GM10266 (cell line): ENCODE measurements at regions not wholly inside any gene's neighbourhood (a gene's known extent, or its start where the extent isn't known, plus 50 kb on each side); places are given as distances from the start of the nearest gene placed in this dataset.
"Not testable (repeated sequence)": the region's sequence is repeated elsewhere in the genome, so short reads cannot be mapped to it uniquely, and the experiment has no call there.

ENCODE experiments used
- DNase-seq: peaks from one replicate; pipeline ENCODE4 v3.0.0; 2012; ENCODE audit errors: extremely low spot score
- TF ChIP-seq, protein P1 (sequence below): IDR thresholded peaks from 2 replicates; pipeline ENCODE4 v1.5.1; 2012; ENCODE audit warnings: mild to moderate bottlenecking, low read depth; ENCODE audit not compliant: control insufficient read depth, insufficient read depth; ENCODE audit errors: missing control alignments

- DNase-seq: no peak
These were observed 1133.5 kb upstream of the TMPRSS15 start for GRCh38 chr21:19537116-19537515.

DNA sequence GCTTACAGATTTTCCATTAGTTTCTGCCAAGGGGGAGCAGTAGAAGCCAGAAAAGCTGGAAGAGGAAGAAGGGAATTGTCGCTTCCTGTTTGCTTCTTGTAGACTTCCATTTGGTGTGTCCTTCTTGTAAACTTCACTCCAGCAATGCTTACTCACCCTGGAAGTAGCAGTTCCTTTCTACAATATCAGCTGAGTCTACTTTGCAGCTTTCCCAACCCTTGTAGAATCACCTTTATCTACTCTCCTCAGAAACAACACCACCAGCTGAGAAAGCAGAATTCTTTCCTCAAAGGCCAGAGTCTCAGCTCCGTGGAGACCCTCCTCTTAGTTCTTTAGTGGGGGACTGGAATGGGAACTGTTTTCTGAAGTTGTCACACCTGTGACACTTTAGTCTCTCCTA, 1136.7 kb upstream of the TMPRSS15 start:
- no peak for DNase-seq

More at GRCh38 chr21:19537116-19537515, 1133.5 kb upstream of the TMPRSS15 start:
- TF ChIP-seq, protein P1, sequence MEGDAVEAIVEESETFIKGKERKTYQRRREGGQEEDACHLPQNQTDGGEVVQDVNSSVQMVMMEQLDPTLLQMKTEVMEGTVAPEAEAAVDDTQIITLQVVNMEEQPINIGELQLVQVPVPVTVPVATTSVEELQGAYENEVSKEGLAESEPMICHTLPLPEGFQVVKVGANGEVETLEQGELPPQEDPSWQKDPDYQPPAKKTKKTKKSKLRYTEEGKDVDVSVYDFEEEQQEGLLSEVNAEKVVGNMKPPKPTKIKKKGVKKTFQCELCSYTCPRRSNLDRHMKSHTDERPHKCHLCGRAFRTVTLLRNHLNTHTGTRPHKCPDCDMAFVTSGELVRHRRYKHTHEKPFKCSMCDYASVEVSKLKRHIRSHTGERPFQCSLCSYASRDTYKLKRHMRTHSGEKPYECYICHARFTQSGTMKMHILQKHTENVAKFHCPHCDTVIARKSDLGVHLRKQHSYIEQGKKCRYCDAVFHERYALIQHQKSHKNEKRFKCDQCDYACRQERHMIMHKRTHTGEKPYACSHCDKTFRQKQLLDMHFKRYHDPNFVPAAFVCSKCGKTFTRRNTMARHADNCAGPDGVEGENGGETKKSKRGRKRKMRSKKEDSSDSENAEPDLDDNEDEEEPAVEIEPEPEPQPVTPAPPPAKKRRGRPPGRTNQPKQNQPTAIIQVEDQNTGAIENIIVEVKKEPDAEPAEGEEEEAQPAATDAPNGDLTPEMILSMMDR: no peak

GRCh38 chr21:19541602-19542001, 1138.0 kb upstream of the TMPRSS15 start:
- no peak for DNase-seq
- TF ChIP-seq, protein P1: no peak

More for the DNA sequence above, 1136.7 kb upstream of the TMPRSS15 start:
- TF ChIP-seq, protein P1: no peak

GRCh38 chr21:19544493-19544892, 1140.9 kb upstream of the TMPRSS15 start:
- not testable (repeated sequence) for DNase-seq

- TF ChIP-seq, protein P1: no peak
- no peak for DNase-seq
These were observed 1144.6 kb upstream of the TMPRSS15 start for GRCh38 chr21:19547951-19548840.

GRCh38 chr21:19553919-19554615, 1150.5 kb upstream of the TMPRSS15 start:
- TF ChIP-seq, protein P1: no peak
- no peak for DNase-seq

GRCh38 chr21:19557046-19557445, 1153.5 kb upstream of the TMPRSS15 start:
- TF ChIP-seq, protein P1: no peak
- no peak for DNase-seq
